NCI-H345 (cell line): ENCODE measurements at regions not wholly inside any gene's neighbourhood (a gene's known extent, or its start where the extent isn't known, plus 50 kb on each side); places are given as distances from the start of the nearest gene placed in this dataset.
A peak's percentile ranks its signal among the peaks of the same experiment; 100 is the strongest.
"Not testable (repeated sequence)": the region's sequence is repeated elsewhere in the genome, so short reads cannot be mapped to it uniquely, and the experiment has no call there.

Experiments used
- DNase-seq: peaks from one replicate; lab custom pipeline; 2025; lab: John Stamatoyannopoulos, UW

GRCh38 chr18:60319129-60319528, 53.4 kb downstream of the MC4R start:
- DNase-seq = no peak

DNA sequence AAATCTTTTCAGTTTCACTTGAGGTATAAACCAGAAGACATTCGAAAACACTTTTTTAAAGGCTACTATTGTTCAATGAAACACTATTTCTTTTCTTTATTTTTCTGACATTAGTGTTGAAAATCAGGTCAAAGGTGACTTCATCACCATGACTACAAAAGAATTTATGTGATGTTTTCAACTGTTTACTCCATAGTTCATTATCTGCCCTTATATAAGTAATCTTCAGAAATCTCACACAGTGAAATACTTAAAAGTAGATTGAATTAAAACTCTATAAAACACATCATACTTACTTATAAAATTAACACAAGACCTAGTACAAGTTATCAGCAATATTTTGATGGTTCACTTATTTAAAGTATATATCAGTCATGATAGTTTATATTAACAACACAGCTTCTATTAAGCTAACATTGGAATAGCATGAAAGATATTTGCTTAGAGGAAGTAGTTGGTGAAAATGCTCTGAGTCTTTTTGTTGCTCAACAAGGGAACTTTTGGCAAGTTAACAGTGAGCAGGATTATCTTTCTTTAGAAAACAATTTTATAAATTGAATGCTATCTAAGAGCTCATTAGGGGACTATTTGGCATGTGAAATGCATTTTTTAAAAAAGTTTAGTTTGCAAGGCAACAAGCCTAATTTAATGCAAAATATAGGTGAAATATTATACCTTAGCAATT, 60.8 kb downstream of the MC4R start:
- DNase-seq = no peak

GRCh38 chr18:60295674-60296073, 76.9 kb downstream of the MC4R start:
- no peak for DNase-seq

DNA sequence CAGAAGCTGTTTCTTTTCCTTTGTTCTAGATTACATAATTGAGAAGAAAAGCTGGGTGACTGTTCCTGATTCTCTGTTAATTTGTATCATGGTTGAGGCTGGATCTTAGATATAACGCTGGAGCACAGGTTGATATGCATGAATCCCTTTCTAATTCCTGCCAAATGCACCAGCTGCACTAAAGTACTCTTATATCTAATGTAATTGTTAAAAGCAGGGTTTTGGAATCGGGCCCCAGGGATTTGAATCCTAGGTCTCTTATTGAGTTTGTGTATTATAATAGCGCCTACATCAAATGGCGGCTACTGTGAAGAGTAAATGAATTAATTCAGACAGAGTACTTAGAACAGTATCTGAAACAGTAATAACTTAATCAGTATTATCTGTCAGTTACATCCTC, 80.4 kb downstream of the MC4R start:
- DNase-seq = peak; percentile 82

DNA sequence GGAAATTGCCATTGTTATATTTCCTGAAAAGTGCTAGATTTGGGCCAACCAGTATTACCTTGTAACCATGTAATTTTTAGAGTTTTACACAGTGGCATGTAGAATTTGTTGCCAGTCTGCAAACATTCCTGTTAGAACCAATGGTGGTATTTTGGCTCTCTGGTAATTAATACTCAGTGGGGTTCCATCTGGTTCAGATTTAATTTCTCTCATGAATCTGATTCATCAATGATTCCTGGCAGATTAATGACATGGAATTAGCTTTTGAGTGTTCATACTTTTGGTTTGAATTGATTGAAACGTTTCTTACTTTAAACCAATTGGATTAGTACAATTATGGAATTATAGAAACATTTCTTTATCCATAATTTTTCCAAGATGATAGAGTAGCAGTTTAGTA, 93.2 kb downstream of the MC4R start:
- no peak for DNase-seq

GRCh38 chr18:60277855-60278480, 94.6 kb downstream of the MC4R start:
- no peak for DNase-seq

GRCh38 chr18:60267391-60268058, 105.0 kb downstream of the MC4R start:
- DNase-seq = no peak

DNA sequence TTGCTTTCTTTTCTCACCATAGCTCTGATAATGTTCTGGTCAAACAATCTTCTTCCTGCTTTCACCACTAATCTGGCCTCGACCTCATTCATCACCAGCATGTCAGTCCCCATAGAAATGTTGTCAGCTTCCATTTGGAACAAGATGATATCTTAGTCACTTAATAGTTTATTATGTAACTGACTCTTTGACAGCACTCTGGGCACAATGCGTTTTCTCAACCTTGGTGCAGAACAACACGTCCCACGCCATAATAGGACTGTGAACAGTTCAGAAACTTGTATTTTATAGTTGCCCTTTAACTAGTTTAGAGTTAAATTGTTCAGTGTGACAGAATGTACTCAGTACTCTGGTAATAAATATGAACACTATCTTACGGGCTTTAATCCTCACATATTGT, 106.0 kb downstream of the MC4R start:
- DNase-seq = no peak

DNA sequence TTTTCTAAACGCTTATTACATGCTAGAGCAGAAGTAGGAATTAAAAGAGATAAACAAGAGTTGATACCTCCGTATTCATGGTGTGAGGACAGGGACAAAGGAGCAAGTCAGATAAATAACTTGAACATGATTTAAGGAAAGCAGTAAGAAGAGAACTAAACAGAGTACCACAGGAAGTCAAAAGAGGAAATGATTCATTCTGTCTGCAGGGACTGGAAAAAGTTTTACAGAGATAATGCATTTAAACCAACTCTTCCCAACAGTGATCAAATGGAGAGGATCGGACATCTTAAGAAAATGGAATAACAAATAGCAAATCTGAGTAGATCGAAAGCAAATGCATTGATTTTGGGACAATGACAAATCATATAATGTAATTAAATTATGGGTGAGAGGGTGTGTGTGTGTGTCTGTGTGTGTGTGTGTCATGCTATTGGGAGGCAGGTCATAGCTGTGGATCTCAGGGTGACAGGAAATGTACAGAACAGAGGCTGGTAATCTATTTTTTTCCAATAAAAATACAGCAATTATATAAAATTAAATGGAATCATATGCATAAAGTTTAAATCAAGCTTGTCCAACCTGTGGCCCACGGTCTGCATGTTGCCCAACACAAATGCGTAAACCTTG, 113.4 kb downstream of the MC4R start:
- DNase-seq = no peak

DNA sequence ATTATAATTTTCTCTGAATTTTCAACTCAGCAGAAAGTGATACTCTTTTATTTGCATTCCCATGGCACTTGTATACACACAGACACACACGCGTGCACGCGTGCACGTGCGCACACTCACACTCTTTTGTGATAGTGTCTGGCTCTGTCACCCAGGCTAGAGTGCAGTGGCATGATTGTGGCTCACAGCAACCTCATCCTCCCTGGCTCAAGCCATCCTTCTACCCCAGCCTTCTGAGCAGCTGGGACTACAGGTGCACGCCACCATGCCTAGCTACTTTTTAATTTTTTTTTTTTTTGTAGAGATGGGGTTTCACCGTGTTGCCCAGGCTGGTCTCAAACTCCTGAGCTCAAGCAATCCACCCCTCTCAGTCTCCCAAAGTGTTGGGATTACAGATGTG, 123.2 kb downstream of the MC4R start:
- no peak for DNase-seq

DNA sequence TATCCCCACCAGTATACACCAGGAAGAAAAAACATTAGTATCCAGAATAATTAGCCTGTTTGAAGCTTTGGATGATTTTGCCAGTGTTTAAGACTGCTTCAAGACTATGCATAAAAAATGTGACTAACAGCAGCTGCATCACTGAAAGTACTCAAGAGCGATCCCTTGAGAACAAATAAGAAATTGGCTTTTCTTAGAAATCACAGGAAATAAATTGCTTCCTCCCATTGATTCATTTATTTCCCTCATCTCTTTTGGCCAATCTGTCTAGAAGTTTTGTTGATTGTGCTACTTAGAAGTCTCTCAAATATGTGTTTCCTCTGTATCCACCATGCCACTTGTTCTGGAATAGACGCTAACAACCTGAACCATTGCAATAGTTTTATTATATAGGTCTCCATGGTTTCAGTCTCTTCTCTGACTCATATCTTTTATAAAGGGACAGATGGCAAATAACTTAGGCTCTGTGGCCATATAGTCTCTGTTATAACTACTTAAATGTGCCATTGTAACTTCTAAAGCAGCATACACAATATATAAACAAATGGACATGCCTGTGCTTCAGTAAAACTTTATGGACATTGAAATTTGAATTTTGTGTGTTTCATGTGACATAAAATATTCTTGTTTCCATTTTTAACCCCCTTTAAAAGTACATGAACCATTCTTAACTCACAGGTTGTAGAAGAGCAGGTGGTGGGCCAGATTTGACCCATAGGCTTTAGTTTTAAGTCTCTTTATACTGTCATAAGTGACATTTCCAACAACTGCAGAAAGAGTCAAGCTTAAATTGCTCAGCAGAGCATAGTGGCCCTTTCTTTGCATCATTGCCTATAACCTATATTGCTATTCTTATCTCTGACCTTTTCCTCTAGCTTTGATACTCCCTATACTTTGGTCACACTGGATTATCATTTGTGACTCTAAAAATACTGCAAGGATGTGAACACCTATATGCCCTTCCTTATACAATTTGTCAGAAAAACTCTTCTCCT, 123.9 kb downstream of the MC4R start:
- DNase-seq = no peak

- DNase-seq = no peak
Observed at GRCh38 chr18:60247103-60247502, 125.5 kb downstream of the MC4R start.

DNA sequence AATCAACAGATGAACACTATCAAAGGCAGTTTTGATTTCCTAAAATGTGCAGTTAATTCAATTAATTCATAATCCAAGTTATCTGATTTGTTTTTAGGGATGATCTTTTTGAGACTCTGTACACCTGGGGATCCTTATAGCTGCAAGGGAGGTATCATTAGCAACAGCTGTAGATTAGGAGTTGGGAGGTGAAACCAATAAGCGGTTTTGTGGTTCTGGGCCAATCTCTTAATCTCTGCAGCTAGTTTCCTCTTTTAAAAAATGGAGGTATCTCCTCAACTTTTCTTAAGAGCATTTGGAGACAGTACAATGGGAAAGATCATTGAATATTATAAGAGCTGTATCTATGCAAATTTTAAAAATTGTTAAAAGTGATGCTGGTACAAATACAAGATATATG, 126.0 kb downstream of the MC4R start:
- no peak for DNase-seq

GRCh38 chr18:60245096-60245495, 127.5 kb downstream of the MC4R start:
- DNase-seq = no peak

DNA sequence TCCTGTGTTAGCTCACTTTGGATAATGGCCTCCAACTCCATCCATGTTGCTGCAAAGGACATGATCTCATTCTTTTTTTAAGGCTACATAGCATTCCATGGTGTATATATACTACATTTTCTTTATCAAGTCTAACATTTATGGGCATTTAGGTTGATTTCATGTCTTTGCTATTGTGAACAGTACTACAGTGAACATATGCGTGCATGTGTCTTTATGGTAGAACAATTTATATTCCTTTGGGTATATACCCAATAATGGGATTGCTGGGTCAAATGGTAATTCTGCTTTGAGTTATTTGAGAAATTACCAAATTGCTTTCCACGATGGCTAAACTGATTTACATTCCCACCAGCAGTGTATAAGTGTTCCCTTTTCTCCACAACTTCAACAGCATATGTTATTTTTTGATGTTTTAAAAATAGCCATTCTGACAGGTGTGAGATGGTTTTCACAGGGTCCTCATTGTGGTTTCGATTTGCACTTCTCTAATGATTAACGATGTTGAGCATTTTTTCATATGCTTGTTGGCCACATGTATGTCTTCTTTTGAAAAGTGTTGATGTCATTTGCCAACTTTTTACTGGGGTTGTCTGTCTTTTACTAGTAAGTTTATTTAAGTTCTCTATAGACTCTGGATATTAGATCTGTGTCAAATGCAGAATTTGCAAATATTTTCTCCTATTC, 133.4 kb downstream of the MC4R start:
- not testable (repeated sequence) for DNase-seq

DNA sequence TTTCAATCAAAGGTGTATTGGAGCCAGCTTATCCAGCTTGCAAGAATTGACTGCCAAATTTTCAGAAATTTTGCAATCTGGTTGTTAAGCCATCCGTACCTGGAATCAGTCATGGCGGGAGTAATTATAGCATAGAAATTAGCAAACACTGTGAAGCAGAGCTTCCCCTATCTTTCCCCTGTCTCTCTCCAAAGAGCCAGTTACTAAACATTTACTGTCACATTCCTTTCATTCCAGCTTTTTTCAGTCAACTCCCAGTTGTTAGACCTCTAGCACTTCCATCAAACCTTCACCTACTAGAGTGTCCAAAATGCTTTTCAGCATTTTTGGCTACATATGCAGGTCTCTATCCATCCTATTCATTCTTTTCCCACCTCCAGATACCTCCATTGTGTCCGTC, 137.4 kb downstream of the MC4R start:
- no peak for DNase-seq

GRCh38 chr18:60232541-60232940, 140.0 kb downstream of the MC4R start:
- no peak for DNase-seq

GRCh38 chr18:60228609-60229595, 143.7 kb downstream of the MC4R start:
- DNase-seq = no peak

DNA sequence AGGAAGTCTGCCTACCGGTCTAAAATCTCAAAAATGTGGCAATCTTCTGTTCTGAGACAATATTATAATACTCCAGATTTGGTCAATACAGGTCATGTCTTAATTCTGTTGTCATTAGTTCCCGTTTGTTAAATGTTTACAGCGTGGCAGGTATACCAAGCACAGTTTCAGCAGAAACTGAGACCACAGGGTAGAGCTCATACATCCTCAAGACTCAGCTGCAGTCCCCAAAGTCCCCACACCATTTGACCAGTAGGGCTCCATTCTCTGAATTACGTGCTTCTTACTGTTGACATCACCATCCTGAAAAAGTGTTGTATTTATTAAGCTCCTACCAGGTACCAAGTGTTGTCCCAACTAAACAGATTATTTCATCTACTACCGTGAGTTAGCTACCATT, 157.1 kb downstream of the MC4R start:
- DNase-seq = no peak

GRCh38 chr18:60209042-60209441, 163.5 kb downstream of the MC4R start:
- no peak for DNase-seq
